HG03175 (cell line): ENCODE measurements at regions not wholly inside any gene's neighbourhood (a gene's known extent, or its start where the extent isn't known, plus 50 kb on each side); places are given as distances from the start of the nearest gene placed in this dataset.
"Not testable (repeated sequence)": the region's sequence is repeated elsewhere in the genome, so short reads cannot be mapped to it uniquely, and the experiment has no call there.

ENCODE experiments used
- ATAC-seq: cut with Tn5 transposase; IDR thresholded peaks from one replicate; pipeline ENCODE4 v1.9.1; 2021; ENCODE audit warnings: mild to moderate bottlenecking, moderate library complexity; ENCODE audit not compliant: unreplicated experiment

GRCh38 chr1:242738702-242739645, 214.5 kb upstream of the PLD5 start:
- no peak for ATAC-seq

- no peak for ATAC-seq
Measured at GRCh38 chr1:242736611-242737010, 212.1 kb upstream of the PLD5 start.

- no peak for ATAC-seq
Measured at GRCh38 chr1:242735323-242735722, 210.8 kb upstream of the PLD5 start.

GRCh38 chr1:242731446-242731845, 206.9 kb upstream of the PLD5 start:
- no peak for ATAC-seq

GRCh38 chr1:242728696-242729095, 204.2 kb upstream of the PLD5 start:
- ATAC-seq: no peak

- ATAC-seq: no peak
Measured at GRCh38 chr1:242723044-242723716, 198.7 kb upstream of the PLD5 start.

- ATAC-seq: no peak
Measured at GRCh38 chr1:242718967-242719366, 194.5 kb upstream of the PLD5 start.

- no peak for ATAC-seq
Measured at GRCh38 chr1:242712248-242712647, 187.8 kb upstream of the PLD5 start.

- ATAC-seq: no peak
Measured at GRCh38 chr1:242710847-242711246, 186.3 kb upstream of the PLD5 start.

- no peak for ATAC-seq
Measured at GRCh38 chr1:242710286-242710685, 185.8 kb upstream of the PLD5 start.

- no peak for ATAC-seq
Measured at GRCh38 chr1:242703467-242703866, 179.0 kb upstream of the PLD5 start.

- no peak for ATAC-seq
Measured at GRCh38 chr1:242692988-242693387, 168.5 kb upstream of the PLD5 start.

GRCh38 chr1:242691610-242691945, 167.1 kb upstream of the PLD5 start:
- no peak for ATAC-seq

GRCh38 chr1:242690849-242691609, 166.5 kb upstream of the PLD5 start:
- no peak for ATAC-seq

- ATAC-seq: no peak
Measured at GRCh38 chr1:242689378-242689777, 164.9 kb upstream of the PLD5 start.

GRCh38 chr1:242674951-242675645, 150.6 kb upstream of the PLD5 start:
- no peak for ATAC-seq

GRCh38 chr1:242673652-242674051, 149.2 kb upstream of the PLD5 start:
- no peak for ATAC-seq

GRCh38 chr1:242673165-242673564, 148.7 kb upstream of the PLD5 start:
- ATAC-seq: not testable (repeated sequence)

- ATAC-seq: no peak
Measured at GRCh38 chr1:242670019-242670418, 145.5 kb upstream of the PLD5 start.

GRCh38 chr1:242662886-242663285, 138.4 kb upstream of the PLD5 start:
- ATAC-seq: no peak

- ATAC-seq: not testable (repeated sequence)
Measured at GRCh38 chr1:242653772-242654171, 129.3 kb upstream of the PLD5 start.
